Esophagus muscularis mucosa (tissue), 4 donors: ENCODE measurements at regions not wholly inside any gene's neighbourhood (a gene's known extent, or its start where the extent isn't known, plus 50 kb on each side); places are given as distances from the start of the nearest gene placed in this dataset.

Experiments
- DNase-seq: peaks from one replicate; pipeline ENCODE4 v3.0.0-alpha.2; 2017; ENCODE audit errors: extremely low spot score
- H3K27ac ChIP-seq, 4 donors: fragments of 200-600 bp; sonication (generic); replicated peaks in 1 of 4; 1 replicate in 3 of 4; 2 replicates in 1 of 4; pipeline ENCODE4 v1.5.1; 2016 to 2019; ENCODE audit warnings: mild to moderate bottlenecking in 1 of 4
- H3K27me3 ChIP-seq, 4 donors: fragments of 200-600 bp; sonication (generic); one replicate each; pipeline versions ENCODE4 v1.5.1 to v1.6.0; 2016 to 2019
- H3K36me3 ChIP-seq, 4 donors: fragments of 200-600 bp; sonication (generic); one replicate each; pipeline ENCODE4 v1.5.1; 2016 to 2019
- H3K4me1 ChIP-seq, 4 donors: fragments of 200-600 bp; sonication (generic); one replicate each; pipeline ENCODE4 v1.5.1; 2016 to 2019
- H3K4me3 ChIP-seq, 4 donors: fragments of 200-600 bp; sonication (generic); 1 replicate in 2 of 4; 2 replicates in 2 of 4; pipeline ENCODE4 v1.5.1; 2016 to 2019; ENCODE audit warnings: mild to moderate bottlenecking in 4 of 4, moderate library complexity in 1 of 4
- H3K9me3 ChIP-seq, 4 donors: fragments of 200-600 bp; sonication (generic); 1 replicate in 3 of 4; 2 replicates in 1 of 4; pipeline ENCODE4 v1.5.1; 2016 to 2019
- CTCF ChIP-seq, 3 experiments: fragments of 200-600 bp in 2 of 3; fragments of 450-650 bp in 1 of 3; sonication (generic) in 2 of 3; IDR thresholded peaks; one replicate each; pipeline ENCODE4 v1.5.1; 2017 to 2019; ENCODE audit warnings: antibody characterized with exemption in 3 of 3, mild to moderate bottlenecking in 2 of 3, moderate library complexity in 1 of 3
- EP300 ChIP-seq: sonication (generic); formaldehyde crosslinking; IDR thresholded peaks from one replicate; pipeline ENCODE4 v1.6.1; 2017; ENCODE audit warnings: antibody characterized with exemption
- POLR2A ChIP-seq: fragments of 450-650 bp; IDR thresholded peaks from one replicate; pipeline ENCODE4 v1.6.1; 2017; ENCODE audit warnings: antibody characterized with exemption, moderate library complexity, mild to moderate bottlenecking, low read depth
- POLR2AphosphoS5 ChIP-seq, 2 donors: sonication (generic); formaldehyde crosslinking; IDR thresholded peaks; one replicate each; pipeline ENCODE4 v1.6.1; 2017; ENCODE audit warnings: antibody characterized with exemption in 2 of 2
- WGBS: methylation state at CpG from one replicate; pipeline ENCODE4 v1.1.5; 2018; 5-methylcytosine and 5-hydroxymethylcytosine counted together
- intact Hi-C: fragments of 100-400 bp; cut with DNase I; formaldehyde crosslinking; loops from one replicate; pipeline ENCODE4 v1.15.1; 2023

GRCh38 chr3:16810593-16811367 is 74.0 kb upstream of the PLCL2 start:
- Histone ChIP-seq H3K27me3 (no peaks in the 10 kb centered on the region), H3K4me3 (no peak overlapping the region), H3K27ac (no peak overlapping the region), H3K4me1 (no peaks in the 10 kb centered on the region), H3K9me3 (no peaks in the 10 kb centered on the region), H3K36me3 (no peaks in the 10 kb centered on the region)
- peak; percentile 75 for DNase-seq
- TF ChIP-seq EP300 (no peak), POLR2AphosphoS5 (IDR thresholded peaks at IDR 0.05) (no peak), CTCF (IDR thresholded peaks at IDR 0.05) (no peak), POLR2A (no peak)
- WGBS, result 68% methylated on average over 7 of the region's 7 CpGs
- intact Hi-C loops, result no loop called here

- WGBS, result 89% methylated on average over 1 of the region's 1 CpG
- Histone ChIP-seq H3K36me3 (no peaks in the 10 kb centered on the region), H3K9me3 (no peaks in the 10 kb centered on the region), H3K4me3 (no peak overlapping the region), H3K27ac (no peak overlapping the region), H3K4me1 (no peaks in the 10 kb centered on the region), H3K27me3 (no peaks in the 10 kb centered on the region)
- intact Hi-C loops, result no loop called here
- no peak for TF ChIP-seq EP300
- no peak for TF ChIP-seq CTCF (IDR thresholded peaks at IDR 0.05)
- DNase-seq, result no peak
Measured at GRCh38 chr3:16811950-16812349, 72.8 kb upstream of the PLCL2 start.

- Histone ChIP-seq H3K4me3 (no peak overlapping the region), H3K27ac (no peak overlapping the region), H3K4me1 (no peaks in the 10 kb centered on the region), H3K9me3 (no peaks in the 10 kb centered on the region), H3K27me3 (no peaks in the 10 kb centered on the region), H3K36me3 (no peaks in the 10 kb centered on the region)
- intact Hi-C loops, result no loop called here
- peak; percentile 72 for DNase-seq
- no peak for TF ChIP-seq POLR2A
- no peak for TF ChIP-seq POLR2AphosphoS5 (IDR thresholded peaks at IDR 0.05)
- no peak for TF ChIP-seq CTCF (IDR thresholded peaks at IDR 0.05)
- TF ChIP-seq EP300, result no peak
Measured at GRCh38 chr3:16813336-16813735, 71.4 kb upstream of the PLCL2 start.

GRCh38 chr3:16816048-16816780 is 68.5 kb upstream of the PLCL2 start:
- TF ChIP-seq CTCF (IDR thresholded peaks at IDR 0.05), result no peak
- no peak for TF ChIP-seq POLR2A
- 83% methylated on average over 4 of the region's 4 CpGs for WGBS
- Histone ChIP-seq H3K27me3 (no peaks in the 10 kb centered on the region), H3K27ac (no peak overlapping the region), H3K4me1 (no peaks in the 10 kb centered on the region), H3K36me3 (no peaks in the 10 kb centered on the region), H3K4me3 (no peak overlapping the region), H3K9me3 (no peaks in the 10 kb centered on the region)
- intact Hi-C loops, result no loop called here
- peak; percentile 34 for DNase-seq
